BE2C (cell line): ENCODE measurements at regions not wholly inside any gene's neighbourhood (a gene's known extent, or its start where the extent isn't known, plus 50 kb on each side); places are given as distances from the start of the nearest gene placed in this dataset.
"Not testable (repeated sequence)": the region's sequence is repeated elsewhere in the genome, so short reads cannot be mapped to it uniquely, and the experiment has no call there.

Source experiments
- DNase-seq: peaks from one replicate; pipeline ENCODE4 v3.0.0-alpha.2; 2020
- H3K27me3 ChIP-seq: fragments of 250-450 bp; sonication (Bioruptor Pico); 2 replicates; pipeline ENCODE4 v1.5.1; 2020; ENCODE audit warnings: mild to moderate bottlenecking
- H3K36me3 ChIP-seq: fragments of 250-450 bp; sonication (Bioruptor Pico); 2 replicates; pipeline ENCODE4 v1.5.1; 2020; ENCODE audit warnings: mild to moderate bottlenecking
- H3K4me1 ChIP-seq: fragments of 250-450 bp; sonication (Bioruptor Pico); 2 replicates; pipeline ENCODE4 v1.5.1; 2020
- H3K4me3 ChIP-seq: 2 replicates; pipeline ENCODE4 v1.5.1; 2011; ENCODE audit warnings: low read depth, low read length
- H3K9me3 ChIP-seq: fragments of 250-450 bp; sonication (Bioruptor Pico); 2 replicates; pipeline ENCODE4 v1.5.1; 2020
- TF ChIP-seq, protein P1 (sequence below): IDR thresholded peaks from 2 replicates; pipeline ENCODE4 v1.5.1; 2012; ENCODE audit warnings: mild to moderate bottlenecking, low read depth, low read length

- no peaks in the 10 kb centered on the region for H3K27me3 ChIP-seq
- DNase-seq, result no peak
- TF ChIP-seq, protein P1, sequence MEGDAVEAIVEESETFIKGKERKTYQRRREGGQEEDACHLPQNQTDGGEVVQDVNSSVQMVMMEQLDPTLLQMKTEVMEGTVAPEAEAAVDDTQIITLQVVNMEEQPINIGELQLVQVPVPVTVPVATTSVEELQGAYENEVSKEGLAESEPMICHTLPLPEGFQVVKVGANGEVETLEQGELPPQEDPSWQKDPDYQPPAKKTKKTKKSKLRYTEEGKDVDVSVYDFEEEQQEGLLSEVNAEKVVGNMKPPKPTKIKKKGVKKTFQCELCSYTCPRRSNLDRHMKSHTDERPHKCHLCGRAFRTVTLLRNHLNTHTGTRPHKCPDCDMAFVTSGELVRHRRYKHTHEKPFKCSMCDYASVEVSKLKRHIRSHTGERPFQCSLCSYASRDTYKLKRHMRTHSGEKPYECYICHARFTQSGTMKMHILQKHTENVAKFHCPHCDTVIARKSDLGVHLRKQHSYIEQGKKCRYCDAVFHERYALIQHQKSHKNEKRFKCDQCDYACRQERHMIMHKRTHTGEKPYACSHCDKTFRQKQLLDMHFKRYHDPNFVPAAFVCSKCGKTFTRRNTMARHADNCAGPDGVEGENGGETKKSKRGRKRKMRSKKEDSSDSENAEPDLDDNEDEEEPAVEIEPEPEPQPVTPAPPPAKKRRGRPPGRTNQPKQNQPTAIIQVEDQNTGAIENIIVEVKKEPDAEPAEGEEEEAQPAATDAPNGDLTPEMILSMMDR, result no peak
Observed at GRCh38 chr15:47066392-47066791, 650.9 kb upstream of the SEMA6D start.

DNA sequence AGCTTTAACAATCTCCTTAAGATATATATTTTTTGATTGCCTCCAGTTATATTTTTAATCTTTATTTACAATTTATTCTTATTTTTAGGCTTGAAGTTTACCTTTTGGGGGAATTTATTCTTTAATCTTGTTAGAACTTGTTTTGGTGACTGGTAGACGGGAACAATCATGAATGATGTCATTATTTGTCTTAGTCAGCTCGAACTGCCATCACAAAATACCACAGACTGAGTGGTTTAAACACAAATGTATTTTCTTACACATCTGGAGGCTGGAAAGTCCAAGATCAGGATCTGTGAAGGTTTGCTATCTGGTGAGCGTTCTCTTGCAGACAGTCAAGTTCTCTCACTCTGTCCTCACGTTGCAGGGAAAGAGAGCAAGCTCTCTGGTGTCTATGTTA is 639.5 kb upstream of the SEMA6D start:
- not testable (repeated sequence) for H3K4me1 ChIP-seq, H3K36me3 ChIP-seq, H3K9me3 ChIP-seq, H3K27me3 ChIP-seq, H3K4me3 ChIP-seq, DNase-seq

More at GRCh38 chr15:47066392-47066791, 650.9 kb upstream of the SEMA6D start:
- Histone ChIP-seq H3K36me3 (no peaks in the 10 kb centered on the region), H3K9me3 (no peaks in the 10 kb centered on the region), H3K4me1 (no peaks in the 10 kb centered on the region), H3K4me3 (no peak overlapping the region)

DNA sequence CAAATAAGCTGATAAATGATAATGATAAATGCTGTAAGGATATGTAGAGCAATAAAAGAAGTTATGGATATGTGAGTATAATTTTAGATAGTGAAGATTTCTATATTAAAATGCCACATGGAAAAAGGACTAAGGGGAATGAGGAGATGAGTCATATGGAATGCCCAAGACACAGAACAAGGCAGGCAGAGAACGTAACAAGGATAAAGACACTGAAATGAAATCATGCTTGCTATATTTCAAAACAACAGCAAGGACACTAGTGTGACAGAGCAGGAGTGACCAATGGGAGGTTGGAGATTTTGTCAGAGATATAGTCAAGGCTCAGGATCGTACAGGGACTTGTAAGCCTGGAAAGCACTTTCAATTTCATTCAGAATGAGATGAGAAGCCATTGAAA is 621.5 kb upstream of the SEMA6D start:
- Histone ChIP-seq H3K9me3 (no peaks in the 10 kb centered on the region), H3K27me3 (no peaks in the 10 kb centered on the region), H3K36me3 (no peaks in the 10 kb centered on the region), H3K4me1 (no peaks in the 10 kb centered on the region), H3K4me3 (no peak overlapping the region)
- TF ChIP-seq, protein P1, result no peak
- DNase-seq, result no peak

DNA sequence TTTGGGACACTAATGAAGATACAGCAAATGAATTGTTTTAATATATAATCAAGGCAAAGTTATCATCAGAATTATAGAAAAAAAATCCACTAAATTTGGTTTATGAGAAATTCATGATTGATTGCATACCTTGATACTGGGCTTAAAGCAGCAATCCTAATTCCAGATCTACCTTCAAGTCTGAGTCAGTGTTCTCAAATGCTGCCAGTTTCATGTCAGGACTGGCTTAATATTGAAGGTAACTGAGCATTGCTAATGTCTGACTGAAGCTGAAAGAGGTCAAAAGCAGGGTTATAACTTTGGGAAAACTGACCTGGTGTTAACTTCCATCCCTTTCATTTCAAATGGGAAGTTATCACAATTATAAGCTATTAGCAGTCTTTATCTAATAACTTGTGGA is 618.8 kb upstream of the SEMA6D start:
- not testable (repeated sequence) for DNase-seq, H3K4me3 ChIP-seq, H3K36me3 ChIP-seq, H3K9me3 ChIP-seq, H3K4me1 ChIP-seq, H3K27me3 ChIP-seq

DNA sequence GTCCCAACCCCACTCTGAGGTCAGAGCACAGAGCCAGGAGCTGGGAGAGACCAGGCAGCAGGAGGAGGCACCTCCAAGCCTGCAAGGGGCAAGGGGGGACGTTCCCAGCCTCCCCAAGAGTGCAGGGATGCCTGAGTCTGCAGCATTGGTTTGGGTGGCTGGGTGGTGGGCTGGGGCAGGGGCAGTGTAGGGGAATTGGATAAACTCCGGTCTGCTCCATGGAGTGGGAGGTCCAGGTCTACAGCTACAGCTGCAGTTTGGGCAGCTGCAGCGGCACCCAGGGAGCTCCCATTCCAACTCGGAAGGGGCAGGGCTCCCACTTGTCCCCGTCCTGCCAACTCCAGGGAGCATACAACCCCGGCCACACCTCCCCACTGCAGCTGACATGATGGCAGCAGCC is 617.5 kb upstream of the SEMA6D start:
- H3K4me1 ChIP-seq, H3K4me3 ChIP-seq, DNase-seq, H3K9me3 ChIP-seq, H3K27me3 ChIP-seq, H3K36me3 ChIP-seq: not testable (repeated sequence)

- not testable (repeated sequence) for H3K4me3 ChIP-seq, DNase-seq, H3K27me3 ChIP-seq, H3K9me3 ChIP-seq, H3K36me3 ChIP-seq, H3K4me1 ChIP-seq
Observed at GRCh38 chr15:47108800-47109199, 608.5 kb upstream of the SEMA6D start.

- H3K27me3 ChIP-seq, result no peaks in the 10 kb centered on the region
- H3K9me3 ChIP-seq, result no peaks in the 10 kb centered on the region
- no peak for DNase-seq
- TF ChIP-seq, protein P1, result no peak
- no peaks in the 10 kb centered on the region for H3K36me3 ChIP-seq
- no peaks in the 10 kb centered on the region for H3K4me1 ChIP-seq
- no peak overlapping the region for H3K4me3 ChIP-seq
Observed at GRCh38 chr15:47116698-47117097, 600.6 kb upstream of the SEMA6D start.

GRCh38 chr15:47119349-47119748 is 598.0 kb upstream of the SEMA6D start:
- H3K9me3 ChIP-seq, result no peaks in the 10 kb centered on the region
- TF ChIP-seq, protein P1, result no peak
- no peaks in the 10 kb centered on the region for H3K4me1 ChIP-seq
- H3K36me3 ChIP-seq, result no peaks in the 10 kb centered on the region
- H3K27me3 ChIP-seq, result no peaks in the 10 kb centered on the region
- no peak for DNase-seq
- no peak overlapping the region for H3K4me3 ChIP-seq
